SK-N-SH treated with all-trans-retinoic acid at 6 μM for 48 hours (cell line): ENCODE measurements at regions not wholly inside any gene's neighbourhood (a gene's known extent, or its start where the extent isn't known, plus 50 kb on each side); places are given as distances from the start of the nearest gene placed in this dataset.

Experiments
- OSR1 ChIP-seq: fragments of 250-450 bp; sonication (Bioruptor Pico); IDR thresholded peaks from 2 replicates; pipeline ENCODE4 v1.8.0; 2022; ENCODE audit warnings: moderate library complexity, mild to moderate bottlenecking, inconsistent platforms
- PATZ1 ChIP-seq: fragments of 250-450 bp; sonication (Bioruptor Pico); IDR thresholded peaks from 2 replicates; pipeline ENCODE4 v1.8.0; 2020; ENCODE audit warnings: mild to moderate bottlenecking, moderate library complexity, borderline replicate concordance
- POU6F1 ChIP-seq: fragments of 250-450 bp; sonication (Bioruptor Pico); IDR thresholded peaks from 2 replicates; pipeline ENCODE4 v1.8.0; 2021; ENCODE audit warnings: low read depth, mild to moderate bottlenecking, moderate library complexity, borderline replicate concordance
- PPARA ChIP-seq: fragments of 250-450 bp; sonication (Bioruptor Pico); IDR thresholded peaks from 2 replicates; pipeline ENCODE4 v1.5.0; 2020; ENCODE audit warnings: mild to moderate bottlenecking, borderline replicate concordance
- RARB ChIP-seq: fragments of 250-450 bp; sonication (Bioruptor Pico); IDR thresholded peaks from 2 replicates; pipeline ENCODE4 v1.8.0; 2021; ENCODE audit warnings: mild to moderate bottlenecking, moderate library complexity
- TCF4 ChIP-seq: fragments of 250-450 bp; sonication (Bioruptor Pico); IDR thresholded peaks from 2 replicates; pipeline ENCODE4 v1.8.0; 2021; ENCODE audit warnings: mild to moderate bottlenecking, moderate library complexity, borderline replicate concordance
- TSHZ2 ChIP-seq: fragments of 250-450 bp; sonication (Bioruptor Pico); IDR thresholded peaks from 2 replicates; pipeline ENCODE4 v1.5.0; 2020; ENCODE audit warnings: mild to moderate bottlenecking, moderate library complexity
- ZFP30 ChIP-seq: fragments of 450-650 bp; formaldehyde crosslinking; IDR thresholded peaks from 2 replicates; pipeline ENCODE4 v1.5.0; 2022; ENCODE audit warnings: mild to moderate bottlenecking, moderate library complexity
- ZNF70 ChIP-seq: fragments of 450-650 bp; formaldehyde crosslinking; IDR thresholded peaks from 2 replicates; pipeline ENCODE4 v1.5.0; 2020; ENCODE audit warnings: mild to moderate bottlenecking, moderate library complexity
- ZNF8 ChIP-seq: fragments of 450-650 bp; formaldehyde crosslinking; IDR thresholded peaks from 2 replicates; pipeline ENCODE4 v1.5.0; 2020; ENCODE audit warnings: mild to moderate bottlenecking, moderate library complexity

GRCh38 chr12:89943463-89943862 is 234.8 kb upstream of the ATP2B1 start:
- TF ChIP-seq ZNF70 (CRISPR knock-in tag) (no peak), PATZ1 (no peak), OSR1 (CRISPR knock-in tag) (no peak), RARB (CRISPR knock-in tag) (no peak), POU6F1 (CRISPR knock-in tag) (no peak), ZFP30 (CRISPR knock-in tag) (no peak), TSHZ2 (CRISPR knock-in tag) (no peak), ZNF8 (CRISPR knock-in tag) (no peak), PPARA (CRISPR knock-in tag) (no peak), TCF4 (CRISPR knock-in tag) (no peak)
